ENCODE measurements at regions not wholly inside any gene's neighbourhood (a gene's known extent, or its start where the extent isn't known, plus 50 kb on each side); places are given as distances from the start of the nearest gene placed in this dataset.
"Not testable (repeated sequence)": the region's sequence is repeated elsewhere in the genome, so short reads cannot be mapped to it uniquely, and the experiment has no call there.

DNA sequence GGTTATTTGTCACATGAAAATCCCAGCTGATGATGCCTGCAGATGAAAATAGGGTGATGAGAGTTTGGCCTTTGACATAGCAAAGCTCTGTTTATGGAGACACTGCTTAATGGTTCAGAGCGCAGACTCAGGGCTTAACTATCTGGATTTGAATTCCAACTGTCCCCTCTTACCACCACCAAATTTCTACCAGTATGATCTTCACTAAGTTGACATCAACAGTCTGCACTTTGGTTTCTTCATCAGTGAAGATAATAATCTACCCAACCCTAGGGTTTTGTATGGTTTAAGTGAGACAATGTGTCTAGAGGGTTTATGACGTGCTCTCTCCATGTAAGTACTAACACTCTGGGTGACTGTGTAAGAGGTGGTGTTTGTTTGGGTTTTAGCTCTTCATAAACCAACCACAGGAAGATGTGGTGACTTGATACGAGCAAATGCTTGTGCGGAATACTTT, 151.4 kb upstream of the TNFAIP3 start:
- in situ Hi-C loops (cut with HindIII; ENCODE audit: low pct_unique_long_range_greater_than_20kb, low sequenced_read_pairs): no loop called here
- no peak for DNase-seq (ENCODE audit: low read depth in 1 of 2, low spot score in 1 of 2)
- no peak for TF ChIP-seq JUND (IDR thresholded peaks at IDR 0.05; ENCODE audit: low read depth)

DNA sequence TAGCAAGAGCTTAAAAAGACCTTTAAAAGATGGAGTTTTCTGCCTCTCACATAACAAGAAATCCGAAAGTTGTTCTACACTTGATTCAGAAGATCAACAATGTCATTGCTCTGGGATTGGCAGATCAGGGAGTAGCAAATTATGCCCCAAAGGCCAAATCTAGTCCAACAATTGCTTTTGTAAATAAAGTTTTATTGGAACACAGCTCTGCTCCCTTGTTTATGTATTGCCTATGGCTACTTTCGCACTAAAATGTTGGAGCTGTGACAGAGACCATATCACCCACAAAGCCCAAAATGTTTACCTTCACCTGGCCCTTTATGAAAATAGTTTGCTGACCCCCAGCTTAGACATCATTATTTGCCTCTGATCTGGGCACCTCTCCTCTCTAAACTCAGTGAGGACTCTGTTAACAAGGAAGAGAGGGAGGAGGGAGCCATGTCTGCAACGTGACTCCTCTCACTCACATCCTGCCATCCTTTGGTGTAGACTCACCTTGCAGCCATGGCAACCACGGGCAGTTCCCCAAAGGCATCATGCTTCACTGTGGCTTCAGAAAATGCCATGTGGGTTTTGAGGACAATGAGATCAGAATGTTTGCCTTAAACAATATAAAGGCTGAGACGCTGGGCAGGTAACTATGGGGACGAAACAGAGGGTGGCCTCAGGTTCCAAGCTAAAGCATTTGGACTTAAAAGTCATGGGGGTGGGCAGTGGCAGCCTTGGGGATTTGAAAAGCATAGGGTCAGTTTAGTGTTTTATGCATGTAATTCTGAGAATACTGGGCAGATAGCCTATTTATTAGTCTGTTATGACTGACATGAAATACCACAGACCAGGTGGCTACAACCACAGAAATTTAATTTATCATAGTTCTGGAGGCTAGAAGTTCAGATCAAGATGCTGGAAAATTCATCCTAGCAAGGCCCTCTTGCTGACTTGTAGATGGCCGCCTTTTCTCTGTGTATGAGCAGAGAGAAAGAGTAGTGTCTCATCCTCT, 149.7 kb upstream of the TNFAIP3 start:
- in situ Hi-C loops (cut with HindIII; ENCODE audit: low pct_unique_long_range_greater_than_20kb, low sequenced_read_pairs): no loop called here
- no peak for TF ChIP-seq JUND (IDR thresholded peaks at IDR 0.05; ENCODE audit: low read depth)
- DNase-seq (ENCODE audit: low read depth in 1 of 2, low spot score in 1 of 2): peak in 1 of 2 experiments; percentile 23

DNA sequence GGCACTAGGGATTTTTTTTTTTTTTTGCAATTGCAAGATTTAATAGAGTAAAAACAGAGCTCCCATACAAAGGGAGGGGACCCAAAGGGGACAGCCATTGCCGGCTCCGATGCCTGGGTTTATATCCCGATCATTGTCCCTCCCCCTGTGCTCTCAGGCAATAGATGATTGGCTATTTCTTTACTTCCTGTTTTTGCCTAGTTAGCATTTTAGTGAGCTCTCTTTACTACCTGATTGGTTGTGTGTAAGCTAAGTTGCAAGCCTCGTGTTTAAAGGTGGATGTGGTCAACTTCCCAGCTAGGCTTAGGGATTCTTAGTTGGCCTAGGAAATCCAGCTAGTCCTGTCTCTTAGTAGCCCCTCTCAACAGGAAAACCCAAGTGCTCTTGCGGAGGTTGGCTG, 148.2 kb upstream of the TNFAIP3 start:
- in situ Hi-C loops (cut with HindIII; ENCODE audit: low pct_unique_long_range_greater_than_20kb, low sequenced_read_pairs); DNase-seq (ENCODE audit: low read depth in 1 of 2, low spot score in 1 of 2): not testable (repeated sequence)

DNA sequence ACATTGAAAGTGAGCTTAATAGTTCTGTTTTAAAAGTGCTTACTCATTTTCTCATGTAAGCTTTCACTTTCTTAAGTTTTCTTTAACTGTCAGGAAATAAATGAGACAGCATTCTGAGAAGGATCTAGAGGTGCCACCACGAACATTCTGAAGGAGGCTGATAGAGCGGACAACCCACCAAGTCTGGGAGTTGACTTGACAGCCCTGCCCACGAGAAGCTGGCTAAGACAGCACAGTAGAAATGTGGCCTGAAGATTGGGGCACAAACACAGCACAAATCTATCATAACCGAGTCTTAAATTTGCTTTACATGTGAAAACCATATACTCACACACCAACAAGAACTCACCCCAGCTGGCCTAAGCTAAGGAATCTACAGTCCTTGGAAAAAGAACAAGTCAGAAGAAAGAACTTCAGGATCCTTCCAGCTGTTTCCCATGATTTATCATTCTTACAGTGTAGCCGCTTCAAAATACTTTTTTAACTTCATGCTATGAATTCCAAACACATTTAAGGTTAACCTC, 144.2 kb upstream of the TNFAIP3 start:
- no peak for TF ChIP-seq JUND (IDR thresholded peaks at IDR 0.05; ENCODE audit: low read depth)
- in situ Hi-C loops (cut with HindIII; ENCODE audit: low pct_unique_long_range_greater_than_20kb, low sequenced_read_pairs): no loop called here
- no peak for DNase-seq (ENCODE audit: low read depth in 1 of 2, low spot score in 1 of 2)

DNA sequence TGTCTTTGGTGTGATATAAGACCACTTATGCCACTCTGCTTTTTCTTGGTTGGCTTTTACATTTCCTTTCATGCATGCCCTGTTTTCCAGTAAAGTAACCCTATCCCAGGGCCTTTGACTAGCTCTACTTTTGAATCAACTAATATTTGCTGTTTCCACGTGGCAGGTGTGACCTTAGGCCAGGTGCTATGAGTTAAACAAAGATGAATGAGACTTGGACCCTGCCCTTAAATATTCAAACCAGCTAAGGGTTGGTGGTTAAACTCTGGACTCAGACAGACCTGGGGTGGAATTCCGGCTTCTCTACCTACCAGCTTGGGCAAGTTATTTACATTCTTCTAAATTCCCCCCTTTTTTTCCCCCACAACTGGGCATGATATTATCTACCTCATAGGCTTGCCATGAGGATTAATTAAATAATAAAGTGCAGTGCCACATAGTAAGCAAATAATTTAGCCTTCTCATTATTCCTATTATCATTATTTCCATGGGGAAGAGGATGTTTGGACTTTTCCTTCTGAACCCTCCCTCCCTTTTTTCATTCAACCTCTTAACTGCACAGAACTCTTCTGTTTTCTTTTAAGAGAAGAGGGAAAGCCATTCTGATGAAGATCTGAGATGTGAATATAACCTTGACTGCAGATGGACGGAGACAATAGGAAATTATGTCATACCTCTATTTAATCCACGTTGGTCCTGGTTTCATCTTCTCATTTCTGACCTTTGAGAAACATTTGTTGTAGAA, 143.6 kb upstream of the TNFAIP3 start:
- DNase-seq (ENCODE audit: low read depth in 1 of 2, low spot score in 1 of 2): no peak
- no peak for TF ChIP-seq JUND (IDR thresholded peaks at IDR 0.05; ENCODE audit: low read depth)
- in situ Hi-C loops (cut with HindIII; ENCODE audit: low pct_unique_long_range_greater_than_20kb, low sequenced_read_pairs): no loop called here

DNA sequence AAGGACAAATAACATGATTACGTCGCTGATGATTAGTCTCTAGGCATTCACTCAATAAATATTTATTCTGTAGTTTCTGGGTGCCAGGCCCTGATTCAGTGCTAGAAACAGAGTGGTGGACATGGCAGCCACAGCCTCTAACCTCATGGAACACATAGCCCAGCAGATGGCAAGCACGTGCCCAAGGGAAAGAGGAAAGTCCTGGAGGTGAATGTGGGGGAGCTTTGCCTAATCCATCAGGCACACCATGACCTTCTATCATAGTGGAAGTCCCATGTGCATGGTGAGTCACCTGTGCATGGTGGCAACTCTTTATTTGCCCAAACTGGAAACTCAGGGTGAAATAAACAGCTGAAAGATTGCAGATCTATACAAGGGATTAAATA, 143.0 kb upstream of the TNFAIP3 start:
- DNase-seq (ENCODE audit: low read depth in 1 of 2, low spot score in 1 of 2): no peak
- no peak for TF ChIP-seq JUND (IDR thresholded peaks at IDR 0.05; ENCODE audit: low read depth)
- in situ Hi-C loops (cut with HindIII; ENCODE audit: low pct_unique_long_range_greater_than_20kb, low sequenced_read_pairs): no loop called here

DNA sequence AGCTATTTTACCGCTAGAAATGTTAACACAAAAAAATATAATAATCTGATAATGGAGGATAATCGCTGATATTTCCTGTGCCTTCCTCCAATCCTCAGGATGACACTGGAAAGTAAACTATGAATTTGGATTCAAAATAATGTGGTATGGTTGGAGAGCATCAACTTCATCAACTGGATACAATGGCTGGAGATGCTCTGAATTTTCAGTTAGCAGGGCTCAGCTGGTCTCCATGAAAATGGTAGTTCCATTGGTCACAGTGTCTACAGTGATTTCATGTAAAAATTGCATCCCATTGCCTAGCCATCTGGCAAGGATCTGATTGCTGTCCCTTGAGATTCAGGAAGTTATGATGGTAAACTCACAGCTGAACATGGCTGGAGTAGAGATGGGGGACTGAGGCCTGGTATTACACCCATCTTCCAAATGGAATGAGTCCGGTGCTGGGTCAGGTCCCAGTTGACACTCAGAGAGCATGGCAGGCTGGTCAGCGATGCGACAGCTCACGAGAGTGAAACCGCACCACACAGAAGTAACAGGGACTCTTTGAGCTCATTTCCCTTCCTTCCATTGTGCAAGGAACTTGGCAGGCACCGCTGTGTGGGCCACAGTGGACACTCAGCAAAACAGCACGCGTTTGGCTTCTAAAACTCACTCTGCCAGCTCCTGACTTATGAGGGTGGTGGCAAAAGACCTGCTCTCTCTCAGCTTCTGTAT, 142.4 kb upstream of the TNFAIP3 start:
- DNase-seq (ENCODE audit: low read depth in 1 of 2, low spot score in 1 of 2): no peak
- no peak for TF ChIP-seq JUND (IDR thresholded peaks at IDR 0.05; ENCODE audit: low read depth)
- in situ Hi-C loops (cut with HindIII; ENCODE audit: low pct_unique_long_range_greater_than_20kb, low sequenced_read_pairs): no loop called here

DNA sequence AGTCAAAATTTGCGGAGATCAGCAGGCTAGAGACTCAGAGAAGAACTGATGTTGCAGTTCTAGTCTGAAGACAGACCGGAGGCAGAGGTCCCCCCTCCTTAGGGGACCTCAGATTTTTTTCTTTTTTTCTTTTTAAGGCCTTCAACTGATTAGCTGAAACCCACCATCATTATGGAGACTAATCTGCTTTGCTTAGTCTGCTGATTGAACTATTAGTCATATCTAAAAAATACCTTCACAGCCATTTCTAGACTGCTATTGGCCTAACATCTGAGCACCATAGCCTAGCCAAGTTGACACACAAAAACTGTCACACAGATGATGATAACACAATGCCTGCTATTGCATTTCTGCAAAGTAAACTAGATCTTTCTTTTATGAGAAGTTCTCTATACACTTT, 141.1 kb upstream of the TNFAIP3 start:
- DNase-seq (ENCODE audit: low read depth in 1 of 2, low spot score in 1 of 2): no peak
- in situ Hi-C loops (cut with HindIII; ENCODE audit: low pct_unique_long_range_greater_than_20kb, low sequenced_read_pairs): no loop called here
- no peak for TF ChIP-seq JUND (IDR thresholded peaks at IDR 0.05; ENCODE audit: low read depth)

DNA sequence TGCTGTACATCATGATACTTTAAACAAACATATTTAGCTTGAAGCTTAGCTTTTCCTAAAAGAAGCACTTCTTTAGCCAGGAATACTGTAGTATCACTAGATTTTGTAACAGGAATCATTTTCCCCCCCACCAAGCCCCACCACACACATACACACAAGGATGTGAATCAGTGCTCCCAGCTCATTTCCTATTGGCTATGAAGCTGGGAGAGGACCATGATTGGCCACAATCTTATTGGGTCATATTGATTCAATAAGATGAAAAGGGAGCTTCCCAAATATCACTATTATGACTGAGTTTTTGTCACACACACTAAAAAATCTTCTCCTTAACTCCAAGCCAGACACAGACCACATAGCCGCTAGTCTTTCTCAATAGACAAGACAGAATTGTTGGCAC, 140.5 kb upstream of the TNFAIP3 start:
- no peak for DNase-seq (ENCODE audit: low read depth in 1 of 2, low spot score in 1 of 2)
- TF ChIP-seq JUND (IDR thresholded peaks at IDR 0.05; ENCODE audit: low read depth): no peak
- in situ Hi-C loops (cut with HindIII; ENCODE audit: low pct_unique_long_range_greater_than_20kb, low sequenced_read_pairs): no loop called here

DNA sequence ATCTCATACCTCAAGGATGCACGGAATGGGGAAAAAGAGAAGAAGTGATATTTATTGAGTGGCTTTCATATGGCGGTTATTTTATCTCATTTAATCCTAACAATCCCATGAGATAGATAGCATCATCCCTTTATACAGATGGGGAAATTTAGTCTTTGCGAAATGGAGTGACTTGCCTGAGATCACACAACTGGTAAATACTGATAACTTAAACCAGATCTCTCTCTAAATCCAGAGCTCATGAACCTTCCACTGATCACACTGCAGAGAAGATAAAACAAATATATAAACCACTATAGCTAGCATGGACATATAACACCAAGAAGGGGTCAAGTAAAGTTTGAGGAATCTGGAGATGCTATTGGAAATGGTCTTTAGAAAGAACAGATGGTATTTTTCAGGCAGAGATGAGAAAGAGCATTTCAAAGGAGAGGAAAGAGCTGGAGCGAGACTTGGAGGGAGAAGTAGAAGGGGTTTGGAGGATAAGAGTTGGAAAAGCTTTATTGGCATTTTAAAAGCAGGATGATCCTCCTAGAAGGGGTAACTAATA, 139.8 kb upstream of the TNFAIP3 start:
- TF ChIP-seq JUND (IDR thresholded peaks at IDR 0.05; ENCODE audit: low read depth): no peak
- in situ Hi-C loops (cut with HindIII; ENCODE audit: low pct_unique_long_range_greater_than_20kb, low sequenced_read_pairs): no loop called here
- no peak for DNase-seq (ENCODE audit: low read depth in 1 of 2, low spot score in 1 of 2)

DNA sequence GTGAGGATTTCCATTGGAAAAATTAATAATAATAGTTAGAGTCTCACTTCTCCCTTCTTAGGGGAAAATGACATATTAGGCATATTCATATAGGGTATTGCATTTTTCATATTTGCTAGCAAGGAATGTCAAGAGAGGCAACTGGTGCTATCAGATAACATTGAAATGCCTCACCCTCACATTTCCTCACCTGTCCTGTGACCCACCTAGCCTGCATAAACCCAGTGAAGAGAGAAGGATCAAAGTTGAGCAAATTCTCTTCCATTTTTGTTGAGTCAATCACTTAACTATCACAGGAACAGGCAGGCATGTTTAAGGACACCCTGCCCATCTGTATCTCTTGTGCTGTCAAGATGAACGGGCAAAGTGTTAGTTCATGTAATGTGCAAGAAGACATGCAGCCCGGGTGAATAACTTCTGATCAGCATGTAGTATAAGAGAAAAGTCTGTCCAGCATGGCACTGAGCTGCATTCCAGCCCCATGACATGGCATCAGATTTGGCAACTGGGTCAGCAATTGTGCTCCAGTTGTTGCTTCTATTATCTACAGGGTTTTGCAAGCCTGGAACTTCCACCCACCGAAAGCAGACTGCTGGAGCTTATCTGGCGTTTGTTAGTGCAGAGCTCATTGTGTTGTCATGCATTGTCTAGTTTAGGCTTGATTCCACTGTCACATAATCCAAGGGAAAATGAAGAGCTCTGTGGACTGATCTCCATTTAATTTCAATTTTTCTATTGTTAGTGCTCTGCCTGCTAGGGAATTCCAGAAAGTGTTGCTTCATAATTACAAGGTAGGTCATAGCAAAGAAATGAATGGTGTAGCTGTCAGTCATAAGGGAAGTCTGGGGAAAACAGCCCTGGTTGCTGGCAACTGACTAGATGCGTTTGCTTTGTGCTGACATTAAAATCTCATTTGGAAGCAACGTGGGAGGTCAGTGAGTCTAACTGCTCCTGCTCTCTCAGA, 138.4 kb upstream of the TNFAIP3 start:
- in situ Hi-C loops (cut with HindIII; ENCODE audit: low pct_unique_long_range_greater_than_20kb, low sequenced_read_pairs): no loop called here
- no peak for TF ChIP-seq JUND (IDR thresholded peaks at IDR 0.05; ENCODE audit: low read depth)
- peak in 1 of 2 experiments; percentile 6 for DNase-seq (ENCODE audit: low read depth in 1 of 2, low spot score in 1 of 2)

All from T47D (cell line).